ENCODE measurements at regions not wholly inside any gene's neighbourhood (a gene's known extent, or its start where the extent isn't known, plus 50 kb on each side); places are given as distances from the start of the nearest gene placed in this dataset.

DNA sequence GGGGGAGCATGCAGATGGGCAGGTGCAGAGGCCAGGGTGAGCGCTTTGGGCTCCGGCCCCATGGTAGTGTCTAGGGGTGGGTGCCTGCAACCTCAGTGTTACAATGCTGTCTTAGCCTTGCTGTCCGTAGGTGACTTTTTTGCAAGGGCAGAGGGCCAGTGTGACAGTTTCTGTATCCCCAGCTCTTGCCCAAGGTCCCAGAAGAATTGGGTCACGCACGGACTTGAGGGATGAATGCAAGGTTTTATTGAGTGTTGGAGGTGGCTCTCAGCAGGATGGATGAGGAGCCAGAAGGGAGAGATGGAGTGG, 492.5 kb downstream of the AGTPBP1 start:
- DNase-seq = no peak

- no peak for DNase-seq
These were observed 493.0 kb downstream of the AGTPBP1 start for GRCh38 chr9:85248514-85249312.

- DNase-seq = no peak
These were observed 495.2 kb downstream of the AGTPBP1 start for GRCh38 chr9:85246541-85246940.

DNA sequence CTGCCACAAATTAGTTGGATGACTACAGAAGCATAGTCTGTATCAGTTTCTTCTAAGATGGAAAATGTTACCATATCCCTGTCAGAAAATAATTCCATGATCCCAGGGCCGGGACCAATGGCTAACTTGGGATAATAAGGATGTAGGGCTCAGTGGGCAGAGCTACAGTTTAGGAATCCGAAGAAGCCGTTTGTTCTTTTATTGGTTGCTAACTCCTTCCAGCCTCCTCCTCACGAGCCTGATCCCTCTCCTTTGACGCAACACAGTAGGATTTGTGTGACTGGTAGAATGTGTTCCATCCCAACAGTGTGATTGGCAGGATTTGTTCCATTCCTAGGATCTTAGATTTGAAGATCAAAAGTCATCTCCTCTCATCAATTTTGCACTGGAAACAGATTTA, 496.9 kb downstream of the AGTPBP1 start:
- DNase-seq = no peak

GRCh38 chr9:85243977-85244376, 497.8 kb downstream of the AGTPBP1 start:
- no peak for DNase-seq

- no peak for DNase-seq
These were observed 504.3 kb downstream of the AGTPBP1 start for GRCh38 chr9:85237478-85237877.

DNA sequence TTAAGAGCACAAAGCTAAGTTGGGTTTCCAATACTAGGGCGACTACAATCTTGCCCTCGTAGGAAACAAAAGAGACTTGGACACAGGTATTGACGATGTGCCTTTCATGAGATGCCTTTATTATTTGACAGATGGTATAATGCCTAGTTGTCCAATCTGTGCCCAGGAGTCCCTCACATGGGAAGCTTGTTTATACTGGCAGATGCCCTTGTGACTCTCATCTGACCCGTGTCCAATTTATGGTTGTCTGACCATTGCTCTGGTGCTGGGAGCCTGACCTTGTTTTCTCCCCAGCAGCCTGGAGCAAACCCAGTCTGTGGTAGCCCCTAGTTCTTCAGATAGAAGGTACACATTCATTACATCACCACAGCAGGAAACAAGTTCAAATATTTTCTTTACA, 511.7 kb downstream of the AGTPBP1 start:
- no peak for DNase-seq

GRCh38 chr9:85228111-85228855, 513.5 kb downstream of the AGTPBP1 start:
- DNase-seq = no peak

DNA sequence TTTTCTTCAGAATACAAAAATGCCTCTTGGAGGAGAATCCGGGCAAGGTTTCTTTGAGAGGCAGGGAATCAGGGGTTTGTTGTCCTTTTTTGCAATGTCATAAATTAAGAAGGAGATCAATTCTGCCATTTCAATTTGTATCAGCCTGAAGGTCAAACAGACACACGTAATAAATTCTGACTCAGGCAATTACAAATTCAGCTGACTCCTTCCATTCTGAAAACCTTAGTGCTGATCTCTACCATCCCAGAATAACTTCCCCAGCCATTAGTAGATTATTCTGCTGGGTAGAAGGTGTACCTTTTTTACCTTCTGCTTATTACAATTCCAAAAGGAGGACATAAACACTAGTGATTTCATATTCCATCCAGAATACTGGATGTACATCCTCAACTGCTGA, 516.6 kb downstream of the AGTPBP1 start:
- DNase-seq = no peak

- DNase-seq = no peak
These were observed 517.0 kb downstream of the AGTPBP1 start for GRCh38 chr9:85224729-85225128.

DNA sequence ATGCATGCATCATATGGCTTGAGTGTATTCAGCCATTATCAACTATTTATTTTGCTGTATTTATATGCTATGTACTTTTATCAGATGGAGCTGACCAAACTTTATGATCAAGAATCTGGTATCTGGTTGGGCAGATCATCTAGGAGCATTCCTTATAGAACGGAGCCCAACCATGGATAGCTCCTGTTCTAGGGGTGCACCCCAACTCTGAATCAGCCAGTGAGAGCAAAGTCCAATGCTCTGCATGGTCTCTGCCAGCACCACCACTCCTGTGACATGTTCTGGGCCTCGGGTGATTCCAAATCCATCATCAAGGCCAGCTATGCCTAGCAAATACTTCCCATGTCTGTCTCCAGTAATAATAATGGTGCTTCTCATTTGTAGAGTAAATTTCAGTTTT, 517.5 kb downstream of the AGTPBP1 start:
- no peak for DNase-seq

- no peak for DNase-seq
These were observed 518.1 kb downstream of the AGTPBP1 start for GRCh38 chr9:85223506-85224125.

DNA sequence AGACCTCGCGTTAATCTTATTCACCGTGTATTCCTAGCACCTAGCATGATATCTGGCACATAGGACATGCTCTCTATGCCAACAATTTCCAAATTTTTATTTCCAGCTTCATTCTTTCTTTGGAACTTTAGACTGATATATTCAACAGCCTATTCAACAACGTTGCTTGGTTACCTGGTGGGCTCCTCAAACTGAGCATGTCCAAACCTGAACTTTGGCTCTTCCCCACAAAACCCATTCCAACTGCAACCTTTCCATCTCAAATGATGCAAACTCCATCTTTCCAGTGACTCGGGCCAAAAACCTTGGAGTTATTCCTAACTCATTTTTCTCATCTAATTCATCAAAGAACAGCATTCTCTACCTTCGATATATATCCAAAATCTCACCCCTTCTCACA, 525.2 kb downstream of the AGTPBP1 start:
- no peak for DNase-seq

GRCh38 chr9:85215961-85216360, 525.8 kb downstream of the AGTPBP1 start:
- DNase-seq = no peak

DNA sequence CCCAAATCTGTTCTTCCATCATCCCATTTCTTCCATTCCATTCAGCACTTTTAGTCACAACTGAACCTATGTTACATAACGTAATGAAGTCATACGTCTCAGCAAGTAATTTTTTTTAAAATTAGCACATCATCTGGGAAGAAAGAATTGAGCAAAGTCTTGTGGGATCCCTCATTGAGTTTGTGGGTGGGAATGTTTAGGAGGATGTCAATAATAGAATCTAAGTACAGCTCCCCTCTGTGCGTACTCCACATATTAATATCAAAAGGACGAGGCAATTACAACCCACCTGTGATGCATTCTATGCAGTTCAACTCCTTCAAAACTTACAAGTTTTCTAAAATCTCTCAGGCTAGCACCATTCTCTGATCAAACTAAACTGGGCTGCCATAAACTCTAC, 526.3 kb downstream of the AGTPBP1 start:
- no peak for DNase-seq

- DNase-seq = no peak
These were observed 527.8 kb downstream of the AGTPBP1 start for GRCh38 chr9:85213650-85214607.

- DNase-seq = peak in 1 of 2 donors; percentile 2
These were observed 528.9 kb downstream of the AGTPBP1 start for GRCh38 chr9:85212887-85213286.

GRCh38 chr9:85212209-85212608, 529.5 kb downstream of the AGTPBP1 start:
- no peak for DNase-seq

DNA sequence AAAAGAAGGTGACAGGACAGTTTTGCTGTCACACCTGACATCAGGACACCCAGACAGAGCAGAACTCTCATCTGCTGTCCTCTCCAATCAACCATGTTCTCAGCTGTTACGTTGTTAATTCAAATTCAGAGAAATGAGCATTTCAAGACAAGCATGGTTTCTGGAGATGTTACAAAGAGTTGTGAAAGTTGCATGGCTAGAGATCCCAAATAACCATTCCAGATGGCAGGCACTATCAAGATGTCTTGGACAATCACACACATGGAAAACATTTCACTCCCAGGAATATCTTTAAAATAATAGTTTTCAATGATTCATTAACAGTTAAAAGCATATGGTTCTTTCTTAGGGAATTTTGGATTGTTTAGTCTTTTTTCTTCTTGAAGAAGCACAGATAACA, 533.1 kb downstream of the AGTPBP1 start:
- no peak for DNase-seq

DNA sequence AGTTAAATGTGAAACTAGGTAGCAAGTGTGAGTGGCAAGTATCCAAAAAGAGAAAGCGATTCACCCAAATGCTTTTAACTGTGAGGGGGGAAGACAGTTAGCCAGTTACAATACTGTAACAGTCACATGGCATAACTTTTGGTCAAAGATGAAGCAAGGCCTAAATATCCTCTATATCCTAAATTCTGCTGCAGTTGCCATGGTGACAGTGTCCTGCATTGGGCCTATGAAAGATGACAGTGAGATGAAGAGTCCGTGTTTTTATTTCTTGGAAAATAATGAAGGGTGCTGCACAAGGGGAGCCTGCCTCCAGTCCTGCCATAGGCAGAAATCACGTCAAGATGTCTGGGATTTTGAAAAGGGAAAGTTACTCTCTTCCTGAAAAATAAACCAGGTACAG, 534.6 kb downstream of the NTRK2 start:
- no peak for DNase-seq

DNA sequence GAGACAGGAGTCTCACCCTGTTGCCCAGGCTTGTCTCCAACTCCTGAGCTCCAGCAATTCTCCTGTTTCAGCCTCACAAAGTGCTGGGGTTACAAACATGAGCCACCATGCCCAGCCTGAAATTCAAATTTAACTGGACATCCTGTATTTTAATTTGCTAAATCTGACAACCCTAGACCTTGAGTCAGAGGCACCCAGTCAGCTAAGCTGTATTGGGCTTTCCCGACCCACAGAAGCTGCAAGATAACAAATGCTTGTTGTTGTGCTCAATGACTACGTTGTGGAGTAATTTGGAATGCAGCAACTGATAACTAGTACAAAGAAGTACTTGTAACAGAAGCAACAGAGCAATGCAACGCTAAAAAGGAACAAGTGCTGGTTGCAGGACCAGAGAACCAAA, 533.1 kb downstream of the NTRK2 start:
- DNase-seq = no peak

DNA sequence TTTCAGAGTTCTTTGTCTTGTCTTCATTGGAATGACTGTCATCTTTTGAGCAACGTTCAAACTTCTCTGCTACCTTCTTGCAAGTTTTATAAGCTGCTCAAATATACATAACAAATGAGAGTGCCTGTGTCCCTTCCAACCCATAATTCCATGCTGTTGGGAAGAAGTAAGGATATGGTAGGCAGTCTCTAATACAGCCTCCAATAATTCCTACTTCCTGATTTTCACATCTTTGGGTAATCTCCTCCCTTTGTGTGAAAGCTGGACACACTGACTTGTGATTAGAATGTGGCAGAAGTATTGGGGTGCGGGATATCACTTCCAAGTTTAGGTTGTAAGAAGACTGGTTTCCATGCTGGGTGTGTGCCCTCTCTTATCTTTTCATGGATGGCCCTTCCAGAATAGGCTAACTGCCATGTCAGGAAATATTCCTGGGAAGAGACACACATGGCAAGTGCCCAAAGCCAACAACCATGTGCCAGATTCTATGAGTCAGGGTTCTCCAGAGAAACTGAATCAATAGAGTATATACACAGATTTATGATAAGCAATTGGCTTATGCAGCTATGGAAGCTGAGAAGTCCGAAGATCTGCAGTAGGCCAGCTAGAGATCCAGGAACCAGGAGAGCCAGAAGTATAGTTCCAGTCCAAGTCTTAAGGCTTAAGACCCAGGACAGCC, 531.3 kb downstream of the NTRK2 start:
- DNase-seq = no peak

Data from stimulated activated CD4-positive, alpha-beta T cell treated with anti-CD3 and anti-CD28 coated beads, Interleukin-2, amount 100 ng/mL, for 48 hours (primary cell).